ENCODE measurements at regions not wholly inside any gene's neighbourhood (a gene's known extent, or its start where the extent isn't known, plus 50 kb on each side); places are given as distances from the start of the nearest gene placed in this dataset.

- TF ChIP-seq GATA2 (IDR thresholded peaks at IDR 0.05; ENCODE audit: low read depth, low read length) (no peak), GATA3 (IDR thresholded peaks at IDR 0.05; ENCODE audit: low read depth, low read length) (no peak)
Observed at GRCh38 chr5:15131909-15132308, 260.3 kb upstream of the ANKH start.
